GM23338 (cell line): ENCODE measurements at regions not wholly inside any gene's neighbourhood (a gene's known extent, or its start where the extent isn't known, plus 50 kb on each side); places are given as distances from the start of the nearest gene placed in this dataset.

Source experiments
- ATAC-seq: fragments of 200-7000 bp; cut with Tn5 transposase; 3 replicates; pipeline ENCODE4 v1.9.1; 2020
- DNase-seq: peaks from one replicate; pipeline ENCODE4 v3.0.0-alpha.2; 2015; ENCODE audit warnings: low spot score
- H2AFZ ChIP-seq: fragments of 200-600 bp; sonication (generic); 2 replicates; pipeline ENCODE4 v1.8.0; 2016; ENCODE audit warnings: antibody characterized with exemption, mild to moderate bottlenecking, moderate library complexity
- H3F3A ChIP-seq: fragments of 200-600 bp; sonication (generic); replicated peaks from 2 replicates; pipeline ENCODE4 v1.8.0; 2017; ENCODE audit warnings: antibody characterized with exemption, mixed run types, low read depth
- H3K27ac ChIP-seq: fragments of 200-600 bp; sonication (generic); 2 replicates; pipeline ENCODE4 v1.6.1; 2016; ENCODE audit warnings: low read depth
- H3K27me3 ChIP-seq: fragments of 200-600 bp; sonication (generic); 2 replicates; pipeline ENCODE4 v1.8.0; 2016; ENCODE audit warnings: mild to moderate bottlenecking, mixed run types, moderate library complexity; ENCODE audit not compliant: insufficient read depth
- H3K36me3 ChIP-seq: fragments of 200-600 bp; sonication (generic); 2 replicates; pipeline ENCODE4 v1.8.0; 2016; ENCODE audit warnings: mild to moderate bottlenecking; ENCODE audit not compliant: insufficient read depth
- H3K4me1 ChIP-seq: fragments of 200-600 bp; sonication (generic); 2 replicates; pipeline ENCODE4 v1.8.0; 2016; ENCODE audit warnings: mild to moderate bottlenecking, moderate library complexity; ENCODE audit not compliant: insufficient read depth
- H3K4me2 ChIP-seq: fragments of 200-600 bp; sonication (generic); 2 replicates; pipeline ENCODE4 v1.7.1; 2017; ENCODE audit warnings: mixed run types
- H3K4me3 ChIP-seq: fragments of 200-600 bp; sonication (generic); 2 replicates; pipeline ENCODE4 v1.6.1; 2016; ENCODE audit warnings: mixed run types
- H3K79me2 ChIP-seq: fragments of 200-600 bp; sonication (generic); replicated peaks from 2 replicates; pipeline ENCODE4 v1.8.0; 2017; ENCODE audit warnings: mild to moderate bottlenecking; ENCODE audit not compliant: insufficient read depth
- H3K9me2 ChIP-seq: fragments of 200-600 bp; sonication (generic); 2 replicates; pipeline ENCODE4 v1.8.0; 2017; ENCODE audit not compliant: insufficient read depth
- H4K20me1 ChIP-seq: fragments of 200-600 bp; sonication (generic); replicated peaks from 2 replicates; pipeline ENCODE4 v1.8.0; 2017; ENCODE audit warnings: mild to moderate bottlenecking; ENCODE audit not compliant: insufficient read depth
- H3K27ac Mint-ChIP-seq: 2 replicates; pipeline ENCODE4 v1.8.0; 2020; ENCODE audit warnings: inconsistent platforms, mild to moderate bottlenecking, moderate library complexity, mixed read lengths
- H3K27me3 Mint-ChIP-seq: 3 replicates; pipeline ENCODE4 v1.8.0; 2022; ENCODE audit warnings: low read depth, mild to moderate bottlenecking, moderate library complexity, mixed read lengths, inconsistent platforms; ENCODE audit not compliant: insufficient read depth, poor library complexity
- H3K36me3 Mint-ChIP-seq: 3 replicates; pipeline ENCODE4 v1.8.0; 2021; ENCODE audit warnings: low read depth, mild to moderate bottlenecking, inconsistent platforms, moderate library complexity, mixed read lengths
- H3K4me1 Mint-ChIP-seq: 3 replicates; pipeline ENCODE4 v1.8.0; 2020; ENCODE audit warnings: mild to moderate bottlenecking, inconsistent platforms, mixed read lengths
- H3K4me3 Mint-ChIP-seq: 3 replicates; pipeline ENCODE4 v1.8.0; 2021; ENCODE audit warnings: moderate library complexity, mild to moderate bottlenecking, inconsistent platforms, mixed read lengths
- H3K9me3 Mint-ChIP-seq: 3 replicates; pipeline ENCODE4 v1.8.0; 2020; ENCODE audit warnings: moderate library complexity, mild to moderate bottlenecking, inconsistent platforms, mixed read lengths
- CTCF ChIP-seq, 2 experiments: fragments of 200-600 bp in 1 of 2; sonication (generic) in 1 of 2; conservative IDR thresholded peaks; 2 replicates each; pipeline versions ENCODE4 v1.5.1 to v1.6.1; 2016 to 2017; ENCODE audit warnings: antibody characterized with exemption in 2 of 2, low read depth in 2 of 2, mild to moderate bottlenecking in 2 of 2, moderate library complexity in 1 of 2
- EZH2phosphoT487 ChIP-seq: fragments of 200-600 bp; sonication (generic); IDR thresholded peaks from one replicate; pipeline ENCODE4 v1.8.1; 2018; ENCODE audit warnings: antibody characterized with exemption; ENCODE audit not compliant: unreplicated experiment
- JUNB ChIP-seq: IDR thresholded peaks from one replicate; pipeline ENCODE4 v1.6.1; 2016; ENCODE audit warnings: antibody characterized with exemption; ENCODE audit not compliant: unreplicated experiment
- NANOG ChIP-seq: IDR thresholded peaks from 2 replicates; pipeline ENCODE4 v1.6.1; 2016; ENCODE audit warnings: antibody characterized with exemption, borderline replicate concordance
- POLR2AphosphoS5 ChIP-seq: IDR thresholded peaks from 2 replicates; pipeline ENCODE4 v1.6.1; 2016; ENCODE audit warnings: antibody characterized with exemption, low read depth
- REST ChIP-seq: IDR thresholded peaks from one replicate; pipeline ENCODE4 v1.6.1; 2018; ENCODE audit warnings: antibody characterized with exemption; ENCODE audit not compliant: unreplicated experiment
- STAT1 ChIP-seq: IDR thresholded peaks from one replicate; pipeline ENCODE4 v1.6.1; 2016; ENCODE audit warnings: antibody characterized with exemption; ENCODE audit not compliant: unreplicated experiment
- ZNF114 ChIP-seq: fragments of 250-450 bp; sonication (Bioruptor Pico); IDR thresholded peaks from 2 replicates; pipeline ENCODE4 v1.5.0; 2020; ENCODE audit warnings: mild to moderate bottlenecking, moderate library complexity
- ZNF331 ChIP-seq: fragments of 250-450 bp; sonication (Bioruptor Pico); IDR thresholded peaks from 2 replicates; pipeline ENCODE4 v1.5.0; 2020; ENCODE audit warnings: low read depth, mild to moderate bottlenecking, moderate library complexity
- ZNF462 ChIP-seq: fragments of 250-450 bp; sonication (Bioruptor Pico); IDR thresholded peaks from 2 replicates; pipeline ENCODE4 v1.5.0; 2020; ENCODE audit warnings: mild to moderate bottlenecking, moderate library complexity

GRCh38 chr6:19160081-19160730 lies 677.0 kb upstream of the ID4 start (continued):
- TF ChIP-seq REST (no peak), POLR2AphosphoS5 (no peak), ZNF114 (CRISPR knock-in tag) (no peak), EZH2phosphoT487 (no peak), ZNF331 (CRISPR knock-in tag) (no peak), NANOG (no peak), JUNB (no peak), CTCF (conservative IDR thresholded peaks at IDR 0.05; ENCODE audit: low read depth in 2 of 2) (no peak)

GRCh38 chr6:19167251-19167650 lies 669.9 kb upstream of the ID4 start:
- no peaks in the 10 kb centered on the region for H3K36me3 Mint-ChIP-seq
- Histone ChIP-seq H3F3A (no peaks in the 10 kb centered on the region), H4K20me1 (no peaks in the 10 kb centered on the region), H3K36me3 (no peaks in the 10 kb centered on the region), H3K4me3 (no peak overlapping the region), H3K4me1 (no peaks in the 10 kb centered on the region), H3K27ac (no peak overlapping the region), H3K9me2 (peaks cover 6% of the 10 kb centered on the region; the same call in 1 of the 2 replicates), H2AFZ (no peak overlapping the region), H3K27me3 (no peaks in the 10 kb centered on the region), H3K4me2 (no peak overlapping the region), H3K79me2 (no peaks in the 10 kb centered on the region)
- H3K4me3 Mint-ChIP-seq: no peak overlapping the region
- TF ChIP-seq POLR2AphosphoS5 (no peak), STAT1 (no peak), ZNF462 (CRISPR knock-in tag) (no peak)
- DNase-seq (no peak), ATAC-seq (no peak)
- peaks cover 7% of the 10 kb centered on the region for H3K4me1 Mint-ChIP-seq
- H3K27me3 Mint-ChIP-seq: no peaks in the 10 kb centered on the region
- H3K27ac Mint-ChIP-seq: no peak overlapping the region
- H3K9me3 Mint-ChIP-seq: no peaks in the 10 kb centered on the region
